Thoracic aorta (tissue), 2 donors: ENCODE measurements at regions not wholly inside any gene's neighbourhood (a gene's known extent, or its start where the extent isn't known, plus 50 kb on each side); places are given as distances from the start of the nearest gene placed in this dataset.

Experiments
- ATAC-seq: fragments of 150-250 bp; one replicate; pipeline ENCODE4 v1.8.0; 2017; ENCODE audit warnings: low read depth; ENCODE audit not compliant: insufficient number of reproducible peaks, low FRiP score
- DNase-seq: peaks from one replicate; pipeline ENCODE4 v3.0.0-alpha.2; 2020; ENCODE audit warnings: low spot score
- H3K27ac ChIP-seq, 2 donors: fragments of 200-600 bp; sonication (generic); 1 replicate in 1 of 2; 2 replicates in 1 of 2; pipeline ENCODE4 v1.5.1; 2016; ENCODE audit warnings: mild to moderate bottlenecking in 2 of 2, moderate library complexity in 2 of 2
- H3K27me3 ChIP-seq: fragments of 200-600 bp; sonication (generic); replicated peaks from 2 replicates; pipeline ENCODE4 v1.6.0; 2016; ENCODE audit warnings: mild to moderate bottlenecking; ENCODE audit not compliant: insufficient read depth
- H3K36me3 ChIP-seq: fragments of 200-600 bp; sonication (generic); one replicate; pipeline ENCODE4 v1.5.1; 2016
- H3K4me1 ChIP-seq, 2 donors: fragments of 200-600 bp; sonication (generic); 1 replicate in 1 of 2; 2 replicates in 1 of 2; pipeline versions ENCODE4 v1.5.1 to v1.6.0; 2016; ENCODE audit warnings: low read depth in 2 of 2, mild to moderate bottlenecking in 1 of 2; ENCODE audit not compliant: control insufficient read depth in 1 of 2
- H3K4me3 ChIP-seq: fragments of 200-600 bp; sonication (generic); 2 replicates; pipeline ENCODE4 v1.5.1; 2016; ENCODE audit warnings: mild to moderate bottlenecking
- H3K9me3 ChIP-seq: fragments of 200-600 bp; sonication (generic); 2 replicates; pipeline ENCODE4 v1.5.1; 2016
- CTCF ChIP-seq: fragments of 200-600 bp; sonication (generic); IDR thresholded peaks from one replicate; pipeline ENCODE4 v1.5.1; 2019; ENCODE audit warnings: antibody characterized with exemption

DNA sequence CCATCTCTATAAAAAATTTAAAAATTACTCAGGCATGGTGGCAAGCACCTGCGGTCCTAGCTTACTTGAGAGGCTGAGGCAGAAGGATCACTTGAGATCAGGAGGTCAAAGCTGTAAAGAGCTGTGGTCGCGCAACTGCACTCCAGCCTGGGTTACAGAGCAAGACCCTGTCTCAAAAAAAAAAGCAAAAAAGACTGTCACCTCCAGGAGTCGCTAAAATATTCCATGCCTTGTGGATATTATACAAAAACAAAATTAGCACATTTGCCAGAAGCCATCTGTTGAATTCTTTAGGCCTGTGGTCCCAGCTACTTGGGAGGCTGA is 87.0 kb upstream of the SDK1 start:
- Histone ChIP-seq H3K27ac (no peak overlapping the region), H3K4me3 (no peak overlapping the region), H3K4me1 (peaks cover 21 to 29% of the 10 kb centered on the region in 2 donors), H3K9me3 (no peaks in the 10 kb centered on the region), H3K36me3 (no peaks in the 10 kb centered on the region), H3K27me3 (no peaks in the 10 kb centered on the region)
- TF ChIP-seq CTCF: no peak
- DNase-seq: no peak
- ATAC-seq: no peak

GRCh38 chr7:3215624-3216585 is 85.1 kb upstream of the SDK1 start:
- H3K36me3 ChIP-seq: no peaks in the 10 kb centered on the region
- H3K4me1 ChIP-seq: peaks cover 33 to 47% of the 10 kb centered on the region in 2 donors
- peak; percentile 5 for ATAC-seq
- H3K27ac ChIP-seq: no peak overlapping the region
- DNase-seq: no peak
- H3K27me3 ChIP-seq: no peaks in the 10 kb centered on the region
- H3K9me3 ChIP-seq: no peaks in the 10 kb centered on the region
- no peak for TF ChIP-seq CTCF
- no peak overlapping the region for H3K4me3 ChIP-seq

- H3K9me3 ChIP-seq: no peaks in the 10 kb centered on the region
- TF ChIP-seq CTCF: no peak
- DNase-seq: peak; percentile 29
- H3K27me3 ChIP-seq: no peaks in the 10 kb centered on the region
- H3K27ac ChIP-seq: peak overlapping the region; percentile 40 to 70
- ATAC-seq: peak; percentile 22
- H3K4me3 ChIP-seq: no peak overlapping the region
- no peaks in the 10 kb centered on the region for H3K36me3 ChIP-seq
- H3K4me1 ChIP-seq: peaks cover 38 to 59% of the 10 kb centered on the region in 2 donors
These were observed 83.9 kb upstream of the SDK1 start for GRCh38 chr7:3217166-3217565.

GRCh38 chr7:3218411-3219225 is 82.4 kb upstream of the SDK1 start:
- Histone ChIP-seq H3K4me3 (peak overlapping the region; percentile 38), H3K4me1 (peaks cover 38 to 63% of the 10 kb centered on the region in 2 donors), H3K27me3 (no peaks in the 10 kb centered on the region), H3K36me3 (no peaks in the 10 kb centered on the region), H3K27ac (peak overlapping the region; percentile 49 to 70), H3K9me3 (no peaks in the 10 kb centered on the region)
- ATAC-seq: no peak
- no peak for TF ChIP-seq CTCF
- DNase-seq: no peak

DNA sequence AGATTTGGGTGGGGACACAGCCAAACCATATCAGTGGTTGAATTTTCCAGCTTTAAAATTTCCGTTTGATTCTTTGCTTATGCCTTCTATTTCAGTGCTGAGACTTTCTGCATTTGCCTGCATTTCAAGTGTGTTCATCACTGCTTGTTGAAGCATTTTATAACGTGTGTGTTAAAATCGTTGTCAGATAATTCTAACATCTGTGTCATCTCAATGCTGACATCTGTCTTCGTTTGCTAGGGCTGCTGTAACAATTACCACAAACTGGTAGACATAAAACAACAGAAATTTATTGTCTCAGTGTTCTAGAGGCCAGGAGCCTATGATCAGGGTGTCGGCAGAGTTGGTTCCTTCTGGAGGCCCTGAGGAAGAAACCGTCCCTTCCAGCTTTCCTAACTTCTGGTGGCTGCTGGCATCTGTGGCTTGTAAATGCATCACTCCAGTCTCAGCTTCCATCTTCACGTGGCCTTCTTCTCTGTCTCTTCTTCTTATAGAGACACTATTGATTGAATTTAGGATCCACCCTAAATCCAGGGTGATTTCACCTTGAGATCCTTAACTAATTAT is 71.1 kb upstream of the SDK1 start:
- ATAC-seq: no peak
- no peaks in the 10 kb centered on the region for H3K9me3 ChIP-seq
- no peak overlapping the region for H3K4me3 ChIP-seq
- H3K4me1 ChIP-seq: peaks cover 8 to 39% of the 10 kb centered on the region in 2 donors
- H3K27me3 ChIP-seq: no peaks in the 10 kb centered on the region
- no peak for DNase-seq
- H3K36me3 ChIP-seq: no peaks in the 10 kb centered on the region
- TF ChIP-seq CTCF: no peak
- H3K27ac ChIP-seq: no peak overlapping the region
